ENCODE measurements at regions not wholly inside any gene's neighbourhood (a gene's known extent, or its start where the extent isn't known, plus 50 kb on each side); places are given as distances from the start of the nearest gene placed in this dataset.

DNA sequence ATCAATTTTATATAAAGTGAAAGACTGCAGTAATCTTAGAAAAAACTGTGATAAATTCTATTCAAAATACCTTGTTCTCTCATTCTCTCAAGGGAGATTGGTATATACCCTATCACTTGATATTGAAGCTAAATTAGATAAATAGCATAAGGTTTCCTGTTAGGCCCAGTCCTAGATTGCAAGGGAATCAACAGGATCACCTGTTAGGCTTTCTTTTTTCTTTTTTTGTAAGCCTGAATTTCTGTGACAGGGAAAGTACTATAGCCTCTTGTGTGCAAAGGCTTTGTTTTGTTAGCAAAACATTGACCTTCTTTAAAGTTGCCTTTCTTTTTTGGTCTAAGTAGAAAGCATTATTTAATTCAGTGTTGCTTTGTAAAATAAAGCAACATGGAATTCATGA is 100.0 kb downstream of the HAUS1 start (continued):
- no peak for TF ChIP-seq ZBTB21 (CRISPR knock-in tag; IDR thresholded peaks at IDR 0.05; ENCODE audit: borderline replicate concordance)
- TF ChIP-seq, protein P1, sequence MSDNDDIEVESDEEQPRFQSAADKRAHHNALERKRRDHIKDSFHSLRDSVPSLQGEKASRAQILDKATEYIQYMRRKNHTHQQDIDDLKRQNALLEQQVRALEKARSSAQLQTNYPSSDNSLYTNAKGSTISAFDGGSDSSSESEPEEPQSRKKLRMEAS (CRISPR knock-in tag; IDR thresholded peaks at IDR 0.05), result no peak
- TF ChIP-seq CREM (CRISPR knock-in tag; IDR thresholded peaks at IDR 0.05), result no peak

DNA sequence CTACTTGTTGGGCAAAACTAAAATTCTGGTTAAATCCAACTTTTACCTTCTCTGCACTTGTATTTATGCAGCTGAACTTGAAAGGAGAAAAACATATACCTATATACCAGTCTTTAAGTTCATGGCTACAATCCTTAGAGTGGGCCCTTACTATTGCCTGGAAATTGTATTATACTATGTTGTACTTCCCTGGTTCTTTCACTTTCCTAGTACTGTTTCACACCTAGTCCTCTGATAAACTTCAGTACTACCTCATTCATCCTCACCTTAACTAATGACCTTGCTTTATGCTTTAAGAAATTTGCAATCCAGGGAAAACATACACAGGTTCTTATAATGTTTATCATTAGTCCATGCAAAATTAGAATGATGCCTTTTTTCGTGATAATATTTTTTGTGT is 103.8 kb downstream of the HAUS1 start:
- Mint-ChIP-seq H3K27me3 (ENCODE audit: low read depth) (no peaks in the 10 kb centered on the region), H3K4me3 (no peak overlapping the region), H3K4me1 (peaks cover 15% of the 10 kb centered on the region), H3K27ac (no peak overlapping the region; the same call in none of the 2 replicates), H3K36me3 (no peaks in the 10 kb centered on the region), H3K9me3 (no peaks in the 10 kb centered on the region)
- ATAC-seq (no peak), DNase-seq (ENCODE audit: low spot score) (no peak)
- TF ChIP-seq, protein P2, sequence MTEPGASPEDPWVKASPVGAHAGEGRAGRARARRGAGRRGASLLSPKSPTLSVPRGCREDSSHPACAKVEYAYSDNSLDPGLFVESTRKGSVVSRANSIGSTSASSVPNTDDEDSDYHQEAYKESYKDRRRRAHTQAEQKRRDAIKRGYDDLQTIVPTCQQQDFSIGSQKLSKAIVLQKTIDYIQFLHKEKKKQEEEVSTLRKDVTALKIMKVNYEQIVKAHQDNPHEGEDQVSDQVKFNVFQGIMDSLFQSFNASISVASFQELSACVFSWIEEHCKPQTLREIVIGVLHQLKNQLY (CRISPR knock-in tag; IDR thresholded peaks at IDR 0.05), result no peak
- TF ChIP-seq, protein P3, sequence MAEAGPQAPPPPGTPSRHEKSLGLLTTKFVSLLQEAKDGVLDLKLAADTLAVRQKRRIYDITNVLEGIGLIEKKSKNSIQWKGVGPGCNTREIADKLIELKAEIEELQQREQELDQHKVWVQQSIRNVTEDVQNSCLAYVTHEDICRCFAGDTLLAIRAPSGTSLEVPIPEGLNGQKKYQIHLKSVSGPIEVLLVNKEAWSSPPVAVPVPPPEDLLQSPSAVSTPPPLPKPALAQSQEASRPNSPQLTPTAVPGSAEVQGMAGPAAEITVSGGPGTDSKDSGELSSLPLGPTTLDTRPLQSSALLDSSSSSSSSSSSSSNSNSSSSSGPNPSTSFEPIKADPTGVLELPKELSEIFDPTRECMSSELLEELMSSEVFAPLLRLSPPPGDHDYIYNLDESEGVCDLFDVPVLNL (CRISPR knock-in tag; IDR thresholded peaks at IDR 0.05; ENCODE audit: borderline replicate concordance, low read depth), result no peak
- TF ChIP-seq TEAD1 (CRISPR knock-in tag; IDR thresholded peaks at IDR 0.05) (no peak), FOXK1 (CRISPR knock-in tag; IDR thresholded peaks at IDR 0.05) (no peak), RELA (CRISPR knock-in tag; IDR thresholded peaks at IDR 0.05; ENCODE audit: borderline replicate concordance) (no peak), GRHL2 (CRISPR knock-in tag; IDR thresholded peaks at IDR 0.05; ENCODE audit: insufficient replicate concordance, severe bottlenecking) (no peak)
- TF ChIP-seq, protein P4, sequence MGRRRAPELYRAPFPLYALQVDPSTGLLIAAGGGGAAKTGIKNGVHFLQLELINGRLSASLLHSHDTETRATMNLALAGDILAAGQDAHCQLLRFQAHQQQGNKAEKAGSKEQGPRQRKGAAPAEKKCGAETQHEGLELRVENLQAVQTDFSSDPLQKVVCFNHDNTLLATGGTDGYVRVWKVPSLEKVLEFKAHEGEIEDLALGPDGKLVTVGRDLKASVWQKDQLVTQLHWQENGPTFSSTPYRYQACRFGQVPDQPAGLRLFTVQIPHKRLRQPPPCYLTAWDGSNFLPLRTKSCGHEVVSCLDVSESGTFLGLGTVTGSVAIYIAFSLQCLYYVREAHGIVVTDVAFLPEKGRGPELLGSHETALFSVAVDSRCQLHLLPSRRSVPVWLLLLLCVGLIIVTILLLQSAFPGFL (CRISPR knock-in tag; IDR thresholded peaks at IDR 0.05; ENCODE audit: borderline replicate concordance), result no peak
- TF ChIP-seq, protein P5, sequence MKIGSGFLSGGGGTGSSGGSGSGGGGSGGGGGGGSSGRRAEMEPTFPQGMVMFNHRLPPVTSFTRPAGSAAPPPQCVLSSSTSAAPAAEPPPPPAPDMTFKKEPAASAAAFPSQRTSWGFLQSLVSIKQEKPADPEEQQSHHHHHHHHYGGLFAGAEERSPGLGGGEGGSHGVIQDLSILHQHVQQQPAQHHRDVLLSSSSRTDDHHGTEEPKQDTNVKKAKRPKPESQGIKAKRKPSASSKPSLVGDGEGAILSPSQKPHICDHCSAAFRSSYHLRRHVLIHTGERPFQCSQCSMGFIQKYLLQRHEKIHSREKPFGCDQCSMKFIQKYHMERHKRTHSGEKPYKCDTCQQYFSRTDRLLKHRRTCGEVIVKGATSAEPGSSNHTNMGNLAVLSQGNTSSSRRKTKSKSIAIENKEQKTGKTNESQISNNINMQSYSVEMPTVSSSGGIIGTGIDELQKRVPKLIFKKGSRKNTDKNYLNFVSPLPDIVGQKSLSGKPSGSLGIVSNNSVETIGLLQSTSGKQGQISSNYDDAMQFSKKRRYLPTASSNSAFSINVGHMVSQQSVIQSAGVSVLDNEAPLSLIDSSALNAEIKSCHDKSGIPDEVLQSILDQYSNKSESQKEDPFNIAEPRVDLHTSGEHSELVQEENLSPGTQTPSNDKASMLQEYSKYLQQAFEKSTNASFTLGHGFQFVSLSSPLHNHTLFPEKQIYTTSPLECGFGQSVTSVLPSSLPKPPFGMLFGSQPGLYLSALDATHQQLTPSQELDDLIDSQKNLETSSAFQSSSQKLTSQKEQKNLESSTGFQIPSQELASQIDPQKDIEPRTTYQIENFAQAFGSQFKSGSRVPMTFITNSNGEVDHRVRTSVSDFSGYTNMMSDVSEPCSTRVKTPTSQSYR (CRISPR knock-in tag; IDR thresholded peaks at IDR 0.05), result no peak
- CTCF ChIA-PET, result interaction anchor here (0.6 to 1.2 kb wide), 2 partner anchors 34 to 254 kb away, joined by 3 to 7 read pairs; a partner anchor contains a TSS
- POLR2A ChIA-PET, result interaction anchor here (1.1 kb wide), 1 partner anchor 35 kb away, joined by 5 read pairs; no protein-coding TSS in a partner anchor

DNA sequence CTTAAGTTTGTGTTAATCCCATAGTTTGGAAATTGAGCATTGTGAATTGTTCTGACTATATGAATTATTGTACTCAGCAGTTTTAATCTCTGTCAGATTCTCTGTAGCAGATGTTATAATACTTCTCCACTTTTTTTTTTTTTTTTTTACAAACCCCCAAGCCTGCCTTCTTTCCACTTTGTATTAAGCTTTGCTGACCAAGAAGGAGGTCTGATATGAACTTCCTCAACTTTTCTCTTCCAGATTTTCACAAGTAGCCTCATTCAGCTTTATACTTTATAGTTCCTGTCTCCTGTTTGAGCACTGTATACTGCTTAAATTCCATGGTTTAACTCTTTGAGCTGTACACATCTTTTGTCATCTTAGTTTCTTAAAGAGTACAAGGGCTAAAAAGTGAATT is 105.0 kb downstream of the HAUS1 start:
- H3K36me3 Mint-ChIP-seq, result no peaks in the 10 kb centered on the region
- ATAC-seq, result no peak
- TF ChIP-seq, protein P6, sequence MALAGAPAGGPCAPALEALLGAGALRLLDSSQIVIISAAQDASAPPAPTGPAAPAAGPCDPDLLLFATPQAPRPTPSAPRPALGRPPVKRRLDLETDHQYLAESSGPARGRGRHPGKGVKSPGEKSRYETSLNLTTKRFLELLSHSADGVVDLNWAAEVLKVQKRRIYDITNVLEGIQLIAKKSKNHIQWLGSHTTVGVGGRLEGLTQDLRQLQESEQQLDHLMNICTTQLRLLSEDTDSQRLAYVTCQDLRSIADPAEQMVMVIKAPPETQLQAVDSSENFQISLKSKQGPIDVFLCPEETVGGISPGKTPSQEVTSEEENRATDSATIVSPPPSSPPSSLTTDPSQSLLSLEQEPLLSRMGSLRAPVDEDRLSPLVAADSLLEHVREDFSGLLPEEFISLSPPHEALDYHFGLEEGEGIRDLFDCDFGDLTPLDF (CRISPR knock-in tag; IDR thresholded peaks at IDR 0.05), result no peak
- no peak for TF ChIP-seq TCF7 (CRISPR knock-in tag; IDR thresholded peaks at IDR 0.05; ENCODE audit: low read depth)
- TF ChIP-seq PRRX2 (CRISPR knock-in tag; IDR thresholded peaks at IDR 0.05), result no peak
- no peak for TF ChIP-seq ELF4 (CRISPR knock-in tag; IDR thresholded peaks at IDR 0.05; ENCODE audit: low read depth)
- TF ChIP-seq ZNF317 (CRISPR knock-in tag; IDR thresholded peaks at IDR 0.05; ENCODE audit: borderline replicate concordance, low read depth), result no peak
- no peak for TF ChIP-seq KAT7 (CRISPR knock-in tag; IDR thresholded peaks at IDR 0.05; ENCODE audit: borderline replicate concordance)
- TF ChIP-seq FOXJ3 (CRISPR knock-in tag; IDR thresholded peaks at IDR 0.05; ENCODE audit: borderline replicate concordance), result no peak
- TF ChIP-seq, protein P7, sequence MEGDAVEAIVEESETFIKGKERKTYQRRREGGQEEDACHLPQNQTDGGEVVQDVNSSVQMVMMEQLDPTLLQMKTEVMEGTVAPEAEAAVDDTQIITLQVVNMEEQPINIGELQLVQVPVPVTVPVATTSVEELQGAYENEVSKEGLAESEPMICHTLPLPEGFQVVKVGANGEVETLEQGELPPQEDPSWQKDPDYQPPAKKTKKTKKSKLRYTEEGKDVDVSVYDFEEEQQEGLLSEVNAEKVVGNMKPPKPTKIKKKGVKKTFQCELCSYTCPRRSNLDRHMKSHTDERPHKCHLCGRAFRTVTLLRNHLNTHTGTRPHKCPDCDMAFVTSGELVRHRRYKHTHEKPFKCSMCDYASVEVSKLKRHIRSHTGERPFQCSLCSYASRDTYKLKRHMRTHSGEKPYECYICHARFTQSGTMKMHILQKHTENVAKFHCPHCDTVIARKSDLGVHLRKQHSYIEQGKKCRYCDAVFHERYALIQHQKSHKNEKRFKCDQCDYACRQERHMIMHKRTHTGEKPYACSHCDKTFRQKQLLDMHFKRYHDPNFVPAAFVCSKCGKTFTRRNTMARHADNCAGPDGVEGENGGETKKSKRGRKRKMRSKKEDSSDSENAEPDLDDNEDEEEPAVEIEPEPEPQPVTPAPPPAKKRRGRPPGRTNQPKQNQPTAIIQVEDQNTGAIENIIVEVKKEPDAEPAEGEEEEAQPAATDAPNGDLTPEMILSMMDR (IDR thresholded peaks at IDR 0.05), result no peak
- TF ChIP-seq, protein P8, sequence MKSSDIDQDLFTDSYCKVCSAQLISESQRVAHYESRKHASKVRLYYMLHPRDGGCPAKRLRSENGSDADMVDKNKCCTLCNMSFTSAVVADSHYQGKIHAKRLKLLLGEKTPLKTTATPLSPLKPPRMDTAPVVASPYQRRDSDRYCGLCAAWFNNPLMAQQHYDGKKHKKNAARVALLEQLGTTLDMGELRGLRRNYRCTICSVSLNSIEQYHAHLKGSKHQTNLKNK (CRISPR knock-in tag; IDR thresholded peaks at IDR 0.05), result no peak
- TF ChIP-seq TEAD1 (CRISPR knock-in tag; IDR thresholded peaks at IDR 0.05), result no peak
- TF ChIP-seq, protein P9, sequence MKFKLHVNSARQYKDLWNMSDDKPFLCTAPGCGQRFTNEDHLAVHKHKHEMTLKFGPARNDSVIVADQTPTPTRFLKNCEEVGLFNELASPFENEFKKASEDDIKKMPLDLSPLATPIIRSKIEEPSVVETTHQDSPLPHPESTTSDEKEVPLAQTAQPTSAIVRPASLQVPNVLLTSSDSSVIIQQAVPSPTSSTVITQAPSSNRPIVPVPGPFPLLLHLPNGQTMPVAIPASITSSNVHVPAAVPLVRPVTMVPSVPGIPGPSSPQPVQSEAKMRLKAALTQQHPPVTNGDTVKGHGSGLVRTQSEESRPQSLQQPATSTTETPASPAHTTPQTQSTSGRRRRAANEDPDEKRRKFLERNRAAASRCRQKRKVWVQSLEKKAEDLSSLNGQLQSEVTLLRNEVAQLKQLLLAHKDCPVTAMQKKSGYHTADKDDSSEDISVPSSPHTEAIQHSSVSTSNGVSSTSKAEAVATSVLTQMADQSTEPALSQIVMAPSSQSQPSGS (CRISPR knock-in tag; IDR thresholded peaks at IDR 0.05; ENCODE audit: borderline replicate concordance, low read depth), result no peak

More for the DNA sequence above, 105.0 kb downstream of the HAUS1 start:
- H3K9me3 Mint-ChIP-seq, result no peaks in the 10 kb centered on the region
- H3K27ac Mint-ChIP-seq, result no peak overlapping the region
- no peak for DNase-seq (ENCODE audit: low spot score)
- peaks cover 11% of the 10 kb centered on the region for H3K4me1 Mint-ChIP-seq
- H3K27me3 Mint-ChIP-seq (ENCODE audit: low read depth), result no peaks in the 10 kb centered on the region
- no peak overlapping the region for H3K4me3 Mint-ChIP-seq
- POLR2A ChIA-PET, result no interaction called here
- CTCF ChIA-PET, result interaction anchor here (5.4 kb wide), 1 partner anchor 35 kb away, joined by 56 read pairs; a partner anchor contains a TSS
